NCI-H82 treated with DMSO at 0.1 percent for 48 hours (cell line): ENCODE measurements at regions not wholly inside any gene's neighbourhood (a gene's known extent, or its start where the extent isn't known, plus 50 kb on each side); places are given as distances from the start of the nearest gene placed in this dataset.

Source experiments
- DNase-seq: peaks from one replicate; lab custom pipeline; 2025; ENCODE audit not compliant: unreplicated experiment; lab: John Stamatoyannopoulos, UW

- no peak for DNase-seq
These were observed 77.7 kb upstream of the KCNJ16 start for GRCh38 chr17:69997332-69997731.

- no peak for DNase-seq
These were observed 75.8 kb upstream of the KCNJ16 start for GRCh38 chr17:69999253-69999652.

GRCh38 chr17:70006159-70006558, 68.9 kb upstream of the KCNJ16 start:
- no peak for DNase-seq

GRCh38 chr17:70011750-70012149, 63.3 kb upstream of the KCNJ16 start:
- DNase-seq = no peak

- DNase-seq = no peak
These were observed 61.1 kb upstream of the KCNJ16 start for GRCh38 chr17:70013911-70014310.

- DNase-seq = no peak
These were observed 57.9 kb upstream of the KCNJ16 start for GRCh38 chr17:70017112-70017511.

GRCh38 chr17:70017941-70018340, 57.1 kb upstream of the KCNJ16 start:
- no peak for DNase-seq

GRCh38 chr17:70021726-70022125, 53.3 kb upstream of the KCNJ16 start:
- no peak for DNase-seq

- no peak for DNase-seq
These were observed 52.9 kb upstream of the KCNJ16 start for GRCh38 chr17:70022175-70022574.

- DNase-seq = no peak
These were observed 50.8 kb upstream of the KCNJ16 start for GRCh38 chr17:70024253-70024652.
